GM13976 (cell line): ENCODE measurements at regions not wholly inside any gene's neighbourhood (a gene's known extent, or its start where the extent isn't known, plus 50 kb on each side); places are given as distances from the start of the nearest gene placed in this dataset.
A peak's percentile ranks its signal among the peaks of the same experiment; 100 is the strongest.

Source experiments
- DNase-seq: peaks from one replicate; pipeline ENCODE4 v3.0.0; 2012; ENCODE audit warnings: low spot score
- in situ Hi-C: fragments of 300-500 bp; cut with MboI; formaldehyde crosslinking; loops from one replicate; pipeline ENCODE4 v1.12.0; 2022; ENCODE audit warnings: low sequenced_read_pairs, mixed read lengths, inconsistent platforms; ENCODE audit not compliant: unreplicated experiment
- TF ChIP-seq, protein P1 (sequence below): IDR thresholded peaks from 2 replicates; pipeline ENCODE4 v1.5.1; 2012; ENCODE audit warnings: borderline replicate concordance, mild to moderate bottlenecking; ENCODE audit not compliant: insufficient read depth; ENCODE audit errors: extremely low read depth, missing control alignments, control extremely low read depth

- DNase-seq, result no peak
- TF ChIP-seq, protein P1, sequence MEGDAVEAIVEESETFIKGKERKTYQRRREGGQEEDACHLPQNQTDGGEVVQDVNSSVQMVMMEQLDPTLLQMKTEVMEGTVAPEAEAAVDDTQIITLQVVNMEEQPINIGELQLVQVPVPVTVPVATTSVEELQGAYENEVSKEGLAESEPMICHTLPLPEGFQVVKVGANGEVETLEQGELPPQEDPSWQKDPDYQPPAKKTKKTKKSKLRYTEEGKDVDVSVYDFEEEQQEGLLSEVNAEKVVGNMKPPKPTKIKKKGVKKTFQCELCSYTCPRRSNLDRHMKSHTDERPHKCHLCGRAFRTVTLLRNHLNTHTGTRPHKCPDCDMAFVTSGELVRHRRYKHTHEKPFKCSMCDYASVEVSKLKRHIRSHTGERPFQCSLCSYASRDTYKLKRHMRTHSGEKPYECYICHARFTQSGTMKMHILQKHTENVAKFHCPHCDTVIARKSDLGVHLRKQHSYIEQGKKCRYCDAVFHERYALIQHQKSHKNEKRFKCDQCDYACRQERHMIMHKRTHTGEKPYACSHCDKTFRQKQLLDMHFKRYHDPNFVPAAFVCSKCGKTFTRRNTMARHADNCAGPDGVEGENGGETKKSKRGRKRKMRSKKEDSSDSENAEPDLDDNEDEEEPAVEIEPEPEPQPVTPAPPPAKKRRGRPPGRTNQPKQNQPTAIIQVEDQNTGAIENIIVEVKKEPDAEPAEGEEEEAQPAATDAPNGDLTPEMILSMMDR, result no peak
- in situ Hi-C loops, result loop anchor here (25.0 kb wide), 3 partner anchors 305 to 705 kb away; no protein-coding TSS in a partner anchor
These were observed 256.9 kb downstream of the DMAC1 start for GRCh38 chr9:7542693-7543092.

GRCh38 chr9:7542126-7542525 is 257.5 kb downstream of the DMAC1 start:
- in situ Hi-C loops, result loop anchor here (25.0 kb wide), 3 partner anchors 305 to 705 kb away; no protein-coding TSS in a partner anchor
- TF ChIP-seq, protein P1, result no peak
- DNase-seq, result no peak

- in situ Hi-C loops, result loop anchor here (10.0 to 25.0 kb wide), 5 partner anchors 132 to 699 kb away; no protein-coding TSS in a partner anchor
- TF ChIP-seq, protein P1, result peak; percentile 69
- peak; percentile 34 for DNase-seq
These were observed 263.2 kb downstream of the DMAC1 start for GRCh38 chr9:7536310-7536939.

- in situ Hi-C loops, result loop anchor here (10.0 to 25.0 kb wide), 5 partner anchors 130 to 697 kb away; no protein-coding TSS in a partner anchor
- no peak for DNase-seq
- TF ChIP-seq, protein P1, result no peak
These were observed 265.2 kb downstream of the DMAC1 start for GRCh38 chr9:7534211-7534935.

DNA sequence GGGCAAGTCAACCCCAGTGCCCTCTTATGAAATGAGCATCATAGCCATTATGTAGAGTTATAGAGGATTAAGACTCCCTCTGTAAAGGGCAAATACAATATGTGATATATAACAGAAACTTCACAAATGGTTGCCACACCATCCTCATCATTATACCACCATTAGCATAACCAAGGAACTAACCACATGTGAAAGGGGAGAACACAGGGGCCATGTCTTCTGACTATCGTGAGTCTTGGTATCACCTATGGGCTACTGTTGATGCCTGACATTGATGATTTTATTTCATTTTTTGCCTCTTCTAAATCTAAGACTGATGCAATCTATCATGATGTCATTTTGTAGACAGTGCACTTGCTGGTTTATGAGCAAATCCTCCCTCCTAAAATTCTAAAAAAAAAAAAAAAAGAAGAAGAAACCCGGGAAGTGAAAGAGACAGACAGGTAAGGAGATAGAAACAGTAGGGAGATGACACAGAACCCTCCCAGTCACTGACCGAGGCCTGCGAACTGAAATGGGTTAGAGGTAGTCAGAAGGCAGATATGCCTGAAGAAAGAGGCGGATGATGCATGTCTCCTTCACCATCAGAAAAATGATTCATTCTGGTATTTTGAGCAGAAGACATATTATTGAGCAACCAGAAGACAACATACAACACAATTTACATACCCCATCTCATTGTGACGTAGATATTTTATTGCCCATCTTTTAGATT is 266.0 kb downstream of the DMAC1 start:
- TF ChIP-seq, protein P1, result no peak
- in situ Hi-C loops, result loop anchor here (10.0 to 25.0 kb wide), 5 partner anchors 129 to 696 kb away; no protein-coding TSS in a partner anchor
- no peak for DNase-seq

DNA sequence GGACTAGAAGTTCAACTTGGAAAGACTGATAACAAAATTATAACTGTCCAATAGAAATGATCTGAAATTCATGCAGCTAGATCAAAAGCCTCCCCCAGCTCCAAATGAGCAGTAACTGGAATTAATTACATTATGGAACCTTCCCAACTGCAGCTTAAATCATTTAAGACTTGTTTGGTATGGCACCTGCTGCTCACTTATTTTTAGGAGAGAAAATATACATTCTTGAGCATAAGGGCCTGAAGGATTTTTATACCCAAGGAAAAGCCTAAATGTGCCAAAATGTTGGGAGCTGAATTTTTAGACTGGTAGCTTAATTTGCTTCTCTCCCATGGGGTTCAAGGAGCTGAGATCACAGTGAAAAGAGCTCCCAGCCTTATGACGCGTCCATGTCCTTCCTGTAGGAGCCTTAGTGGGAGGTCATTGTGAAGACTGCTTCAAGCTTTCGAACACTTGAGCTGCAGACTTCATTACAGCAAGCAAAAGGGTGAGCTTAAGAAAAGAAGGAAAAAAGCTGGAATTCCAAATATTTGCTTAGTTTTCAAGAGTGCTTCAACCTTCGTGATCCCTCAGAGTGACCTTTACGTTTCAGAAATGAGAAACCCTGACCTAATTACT is 276.0 kb downstream of the DMAC1 start:
- DNase-seq, result no peak
- in situ Hi-C loops, result no loop called here
- TF ChIP-seq, protein P1, result no peak
